A673 (cell line): ENCODE measurements at regions not wholly inside any gene's neighbourhood (a gene's known extent, or its start where the extent isn't known, plus 50 kb on each side); places are given as distances from the start of the nearest gene placed in this dataset.

Experiments
- BruUV-seq: library from RNA; stranded (reverse); fragments of 400-500 nt; replicated peaks from 2 replicates; lab custom pipeline; 2021; lab: Mats Ljungman, UMichigan
- CTCF ChIA-PET: fragments of 300-600 bp; sonication (Branson Sonifier 250); formaldehyde crosslinking; loops from one replicate; lab custom pipeline; 2022; ENCODE audit warnings: antibody characterized with exemption; lab: Charles Lee
- POLR2A ChIA-PET: fragments of 300-600 bp; sonication (Branson Sonifier 250); formaldehyde crosslinking; loops from one replicate; lab custom pipeline; 2022; ENCODE audit warnings: antibody characterized with exemption; ENCODE audit not compliant: low non-redundant PET; lab: Charles Lee
- DNase-seq: peaks from one replicate; pipeline ENCODE4 v3.0.0-alpha.2; 2015; ENCODE audit warnings: low spot score
- H3K27ac ChIP-seq: fragments of 200-600 bp; sonication (generic); 2 replicates; pipeline ENCODE4 v1.5.1; 2016; ENCODE audit warnings: mixed run types, low read depth, mild to moderate bottlenecking, mixed read lengths, antibody characterized with exemption, low read length; ENCODE audit not compliant: poor library complexity, severe bottlenecking
- H3K27me3 ChIP-seq: fragments of 200-600 bp; sonication (generic); replicated peaks from 2 replicates; pipeline ENCODE4 v1.6.1; 2017; ENCODE audit warnings: mixed run types, low read depth, mild to moderate bottlenecking, mixed read lengths, antibody characterized with exemption, low read length; ENCODE audit not compliant: insufficient read depth, poor library complexity
- H3K36me3 ChIP-seq: fragments of 200-600 bp; sonication (generic); 2 replicates; pipeline ENCODE4 v1.6.1; 2016; ENCODE audit warnings: mixed run types, mild to moderate bottlenecking, mixed read lengths, antibody characterized with exemption, low read length; ENCODE audit not compliant: insufficient read depth, poor library complexity, severe bottlenecking
- H3K4me1 ChIP-seq: fragments of 200-600 bp; sonication (generic); 2 replicates; pipeline ENCODE4 v1.6.1; 2017; ENCODE audit warnings: mixed run types, mild to moderate bottlenecking, mixed read lengths, antibody characterized with exemption, low read length; ENCODE audit not compliant: insufficient read depth, poor library complexity, severe bottlenecking
- H3K4me3 ChIP-seq: fragments of 200-600 bp; sonication (generic); 2 replicates; pipeline ENCODE4 v1.5.1; 2016; ENCODE audit warnings: low read depth, mixed run types, mild to moderate bottlenecking, mixed read lengths, low read length; ENCODE audit not compliant: poor library complexity, severe bottlenecking
- H3K9me3 ChIP-seq: fragments of 200-600 bp; sonication (generic); 2 replicates; pipeline ENCODE4 v1.6.1; 2016; ENCODE audit warnings: mixed run types, low read depth, mild to moderate bottlenecking, mixed read lengths, antibody characterized with exemption, low read length; ENCODE audit not compliant: poor library complexity, severe bottlenecking
- EZH2 ChIP-seq: fragments of 200-600 bp; sonication (generic); IDR thresholded peaks from 2 replicates; pipeline ENCODE4 v1.6.1; 2017; ENCODE audit warnings: borderline replicate concordance, low read depth, mild to moderate bottlenecking, mixed read lengths, antibody characterized with exemption, low read length; ENCODE audit not compliant: poor library complexity, severe bottlenecking
- intact Hi-C: fragments of 100-400 bp; cut with micrococcal nuclease; formaldehyde crosslinking; loops from one replicate; pipeline ENCODE4 v1.10.0; 2022; ENCODE audit not compliant: unreplicated experiment
- TF ChIP-seq, protein P1 (sequence below): fragments of 300-800, 200-600 bp; sonication (generic); conservative IDR thresholded peaks from 2 replicates; pipeline ENCODE4 v1.5.1; 2017; ENCODE audit warnings: low read depth, mild to moderate bottlenecking, antibody characterized with exemption, low read length, moderate library complexity, mixed read lengths

DNA sequence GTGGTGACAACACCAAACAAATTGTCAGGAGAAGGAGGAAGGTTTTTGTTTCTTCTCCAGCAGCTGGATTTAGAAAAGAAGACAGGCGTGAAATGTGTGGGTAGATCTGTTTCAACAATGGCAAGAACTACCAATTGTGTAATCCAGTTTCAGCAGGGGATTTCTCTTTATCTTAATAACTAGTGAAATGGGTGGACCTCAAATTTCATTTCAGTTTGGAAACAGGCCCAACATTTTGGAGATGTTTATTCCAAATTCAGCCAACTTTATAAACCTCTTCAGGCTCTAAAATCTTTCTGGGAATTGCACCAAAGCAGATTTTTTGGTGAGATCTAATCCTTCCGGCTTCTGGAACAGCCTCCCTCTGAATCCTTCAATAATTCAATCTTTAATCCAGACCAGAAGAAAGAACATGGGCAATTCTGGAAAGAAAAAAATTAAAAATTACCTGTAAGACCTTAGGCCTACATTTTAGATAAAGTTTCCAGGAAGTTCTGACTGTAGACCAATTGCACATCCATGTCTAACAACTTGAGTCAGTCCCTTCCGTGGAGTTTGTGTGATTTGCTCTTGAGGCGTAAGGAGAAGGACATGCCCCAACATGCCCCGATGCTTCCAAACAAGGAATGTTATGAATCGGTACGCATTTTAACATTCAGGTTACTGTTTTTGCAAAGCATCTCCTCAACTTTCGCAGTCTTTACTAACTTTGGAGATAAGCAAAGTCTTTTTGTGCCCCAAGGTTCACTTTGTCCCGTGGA is 423.6 kb downstream of the IRX1 start:
- Histone ChIP-seq H3K9me3 (peaks cover 9% of the 10 kb centered on the region), H3K4me1 (no peaks in the 10 kb centered on the region), H3K27me3 (no peaks in the 10 kb centered on the region), H3K4me3 (no peak overlapping the region), H3K36me3 (no peaks in the 10 kb centered on the region), H3K27ac (no peak overlapping the region)
- no TSS peak for BruUV-seq
- ChIA-PET POLR2A (no interaction called here), CTCF (no interaction called here)
- no peak for DNase-seq
- TF ChIP-seq, protein P1, sequence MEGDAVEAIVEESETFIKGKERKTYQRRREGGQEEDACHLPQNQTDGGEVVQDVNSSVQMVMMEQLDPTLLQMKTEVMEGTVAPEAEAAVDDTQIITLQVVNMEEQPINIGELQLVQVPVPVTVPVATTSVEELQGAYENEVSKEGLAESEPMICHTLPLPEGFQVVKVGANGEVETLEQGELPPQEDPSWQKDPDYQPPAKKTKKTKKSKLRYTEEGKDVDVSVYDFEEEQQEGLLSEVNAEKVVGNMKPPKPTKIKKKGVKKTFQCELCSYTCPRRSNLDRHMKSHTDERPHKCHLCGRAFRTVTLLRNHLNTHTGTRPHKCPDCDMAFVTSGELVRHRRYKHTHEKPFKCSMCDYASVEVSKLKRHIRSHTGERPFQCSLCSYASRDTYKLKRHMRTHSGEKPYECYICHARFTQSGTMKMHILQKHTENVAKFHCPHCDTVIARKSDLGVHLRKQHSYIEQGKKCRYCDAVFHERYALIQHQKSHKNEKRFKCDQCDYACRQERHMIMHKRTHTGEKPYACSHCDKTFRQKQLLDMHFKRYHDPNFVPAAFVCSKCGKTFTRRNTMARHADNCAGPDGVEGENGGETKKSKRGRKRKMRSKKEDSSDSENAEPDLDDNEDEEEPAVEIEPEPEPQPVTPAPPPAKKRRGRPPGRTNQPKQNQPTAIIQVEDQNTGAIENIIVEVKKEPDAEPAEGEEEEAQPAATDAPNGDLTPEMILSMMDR, result no peak
- TF ChIP-seq EZH2, result no peak
- intact Hi-C loops, result no loop called here

DNA sequence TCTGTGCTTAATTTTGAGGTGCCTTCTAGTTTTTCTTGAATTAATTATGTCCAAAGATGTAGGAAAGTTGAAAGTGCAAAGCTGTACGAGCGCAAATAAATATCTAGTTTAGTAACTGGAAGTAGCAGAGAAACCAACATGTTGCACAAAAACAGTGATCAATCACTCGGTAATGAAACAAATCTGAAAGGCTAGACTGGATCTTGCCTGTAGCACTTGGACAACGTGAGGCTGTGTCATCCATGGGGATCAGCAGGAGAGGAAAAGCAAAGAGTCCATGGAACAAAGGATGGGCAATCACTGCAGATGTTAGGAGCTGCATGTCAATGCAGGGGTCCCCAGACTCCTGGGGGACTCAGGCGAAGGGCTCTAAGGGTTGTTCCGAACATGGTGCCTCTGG is 424.2 kb downstream of the IRX1 start:
- ChIA-PET POLR2A (no interaction called here), CTCF (no interaction called here)
- Histone ChIP-seq H3K9me3 (peaks cover 13% of the 10 kb centered on the region), H3K4me1 (no peaks in the 10 kb centered on the region), H3K36me3 (no peaks in the 10 kb centered on the region), H3K27ac (no peak overlapping the region), H3K4me3 (no peak overlapping the region), H3K27me3 (no peaks in the 10 kb centered on the region)
- intact Hi-C loops, result no loop called here
- TF ChIP-seq, protein P1, result no peak
- no peak for TF ChIP-seq EZH2
- no TSS peak for BruUV-seq
- DNase-seq, result no peak

DNA sequence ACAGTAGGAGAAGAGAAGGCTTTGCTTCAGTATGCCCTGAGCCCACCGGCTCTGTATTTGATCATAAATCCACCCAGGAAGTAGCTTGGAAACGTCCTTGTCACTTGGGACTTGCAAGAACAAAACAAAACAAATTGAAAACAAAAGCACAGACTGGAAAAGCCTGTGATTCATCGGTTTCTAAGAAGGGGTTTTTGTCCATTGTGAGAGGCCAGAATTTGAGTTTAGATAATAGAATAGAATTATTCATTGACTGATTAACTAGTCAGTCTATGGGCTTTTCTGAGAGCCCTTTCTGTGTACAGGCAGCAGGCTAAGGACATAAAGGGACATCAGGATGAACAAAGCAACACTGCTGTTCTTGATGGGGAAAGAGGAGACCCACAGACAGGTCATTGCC is 424.8 kb downstream of the IRX1 start:
- no peaks in the 10 kb centered on the region for H3K36me3 ChIP-seq
- H3K9me3 ChIP-seq, result peaks cover 18% of the 10 kb centered on the region
- no peak for TF ChIP-seq EZH2
- TF ChIP-seq, protein P1, result no peak
- BruUV-seq, result no TSS peak
- no peak for DNase-seq
- intact Hi-C loops, result no loop called here
- ChIA-PET POLR2A (no interaction called here), CTCF (no interaction called here)
- no peak overlapping the region for H3K4me3 ChIP-seq
- no peaks in the 10 kb centered on the region for H3K4me1 ChIP-seq
- H3K27ac ChIP-seq, result no peak overlapping the region
- no peaks in the 10 kb centered on the region for H3K27me3 ChIP-seq
